HUES6 (cell line): ENCODE measurements at regions not wholly inside any gene's neighbourhood (a gene's known extent, or its start where the extent isn't known, plus 50 kb on each side); places are given as distances from the start of the nearest gene placed in this dataset.

Experiments used
- H3K27ac ChIP-seq: 2 replicates; pipeline ENCODE4 v1.7.0; 2013; ENCODE audit warnings: low read depth, mild to moderate bottlenecking, low read length, inconsistent platforms
- H3K27me3 ChIP-seq: 2 replicates; pipeline ENCODE4 v1.6.1; 2013; ENCODE audit warnings: low read length; ENCODE audit not compliant: control insufficient read depth, insufficient read depth
- H3K36me3 ChIP-seq: 2 replicates; pipeline ENCODE4 v1.6.1; 2013; ENCODE audit warnings: low read length; ENCODE audit not compliant: control insufficient read depth, insufficient read depth
- H3K4me1 ChIP-seq: 2 replicates; pipeline ENCODE4 v1.6.1; 2013; ENCODE audit warnings: low read length; ENCODE audit not compliant: control insufficient read depth, insufficient read depth
- H3K4me3 ChIP-seq: 2 replicates; pipeline ENCODE4 v1.5.1; 2013; ENCODE audit warnings: low read depth, low read length
- H3K9ac ChIP-seq: one replicate; pipeline ENCODE4 v1.6.1; 2013; ENCODE audit warnings: mild to moderate bottlenecking, low read length
- H3K9me3 ChIP-seq: 2 replicates; pipeline ENCODE4 v1.6.1; 2013; ENCODE audit warnings: low read depth, low read length; ENCODE audit not compliant: control insufficient read depth, insufficient read depth

GRCh38 chr4:3818371-3818770 lies 52.2 kb downstream of the ADRA2C start:
- H3K4me3 ChIP-seq = no peak overlapping the region
- peaks cover 3% of the 10 kb centered on the region; the same call in 1 of the 2 replicates for H3K27me3 ChIP-seq
- no peaks in the 10 kb centered on the region for H3K36me3 ChIP-seq
- no peak overlapping the region for H3K27ac ChIP-seq
- peaks cover 8% of the 10 kb centered on the region for H3K9me3 ChIP-seq
- H3K9ac ChIP-seq = no peak overlapping the region
- peaks cover 19% of the 10 kb centered on the region for H3K4me1 ChIP-seq

- no peak overlapping the region for H3K4me3 ChIP-seq
- H3K27me3 ChIP-seq = peaks cover 3% of the 10 kb centered on the region; the same call in 1 of the 2 replicates
- peaks cover 8% of the 10 kb centered on the region for H3K9me3 ChIP-seq
- H3K27ac ChIP-seq = no peak overlapping the region
- H3K36me3 ChIP-seq = no peaks in the 10 kb centered on the region
- H3K4me1 ChIP-seq = peaks cover 19% of the 10 kb centered on the region
- H3K9ac ChIP-seq = no peak overlapping the region
These were observed 53.2 kb downstream of the ADRA2C start for GRCh38 chr4:3819210-3819919.

GRCh38 chr4:3820016-3820805 lies 54.0 kb downstream of the ADRA2C start:
- H3K27me3 ChIP-seq = peaks cover 3% of the 10 kb centered on the region; the same call in 1 of the 2 replicates
- H3K4me3 ChIP-seq = no peak overlapping the region
- no peak overlapping the region for H3K27ac ChIP-seq
- H3K9ac ChIP-seq = no peak overlapping the region
- H3K4me1 ChIP-seq = peaks cover 19% of the 10 kb centered on the region
- H3K9me3 ChIP-seq = peaks cover 8% of the 10 kb centered on the region
- H3K36me3 ChIP-seq = no peaks in the 10 kb centered on the region

- peaks cover 3% of the 10 kb centered on the region; the same call in 1 of the 2 replicates for H3K27me3 ChIP-seq
- no peak overlapping the region for H3K4me3 ChIP-seq
- no peaks in the 10 kb centered on the region for H3K36me3 ChIP-seq
- H3K27ac ChIP-seq = no peak overlapping the region
- peaks cover 19% of the 10 kb centered on the region for H3K4me1 ChIP-seq
- H3K9me3 ChIP-seq = peaks cover 8% of the 10 kb centered on the region
- H3K9ac ChIP-seq = no peak overlapping the region
These were observed 54.8 kb downstream of the ADRA2C start for GRCh38 chr4:3820806-3821579.

GRCh38 chr4:3821580-3822229 lies 55.5 kb downstream of the ADRA2C start:
- Histone ChIP-seq H3K4me1 (peaks cover 19% of the 10 kb centered on the region), H3K36me3 (no peaks in the 10 kb centered on the region), H3K27me3 (peaks cover 3% of the 10 kb centered on the region; the same call in 1 of the 2 replicates), H3K27ac (no peak overlapping the region), H3K4me3 (no peak overlapping the region), H3K9me3 (peaks cover 8% of the 10 kb centered on the region), H3K9ac (no peak overlapping the region)

- Histone ChIP-seq H3K36me3 (no peaks in the 10 kb centered on the region), H3K4me1 (peaks cover 19% of the 10 kb centered on the region), H3K9ac (no peak overlapping the region), H3K9me3 (0 out of 2 replicates have a peak, but pooled peaks cover under 1% of the 10 kb centered on the region), H3K27ac (no peak overlapping the region), H3K27me3 (peaks cover 3% of the 10 kb centered on the region; the same call in 1 of the 2 replicates), H3K4me3 (no peak overlapping the region)
These were observed 56.2 kb downstream of the ADRA2C start for GRCh38 chr4:3822230-3822947.

- Histone ChIP-seq H3K4me3 (no peak overlapping the region), H3K9ac (no peak overlapping the region), H3K4me1 (peaks cover 19% of the 10 kb centered on the region), H3K9me3 (no peaks in the 10 kb centered on the region), H3K36me3 (no peaks in the 10 kb centered on the region), H3K27ac (no peak overlapping the region), H3K27me3 (peaks cover 3% of the 10 kb centered on the region; the same call in 1 of the 2 replicates)
These were observed 57.5 kb downstream of the ADRA2C start for GRCh38 chr4:3823496-3824341.

- Histone ChIP-seq H3K4me1 (peaks cover 23% of the 10 kb centered on the region), H3K9me3 (no peaks in the 10 kb centered on the region), H3K27ac (no peak overlapping the region), H3K36me3 (no peaks in the 10 kb centered on the region), H3K27me3 (peaks cover 11% of the 10 kb centered on the region; the same call in 1 of the 2 replicates), H3K4me3 (no peak overlapping the region), H3K9ac (no peak overlapping the region)
These were observed 58.5 kb downstream of the ADRA2C start for GRCh38 chr4:3824521-3825270.

GRCh38 chr4:3825530-3825929 lies 59.3 kb downstream of the ADRA2C start:
- H3K36me3 ChIP-seq = no peaks in the 10 kb centered on the region
- no peak overlapping the region for H3K9ac ChIP-seq
- H3K4me1 ChIP-seq = peaks cover 31% of the 10 kb centered on the region

More at GRCh38 chr4:3825530-3825929, 59.3 kb downstream of the ADRA2C start:
- peaks cover 11% of the 10 kb centered on the region; the same call in 1 of the 2 replicates for H3K27me3 ChIP-seq
- H3K4me3 ChIP-seq = no peak overlapping the region
- no peaks in the 10 kb centered on the region for H3K9me3 ChIP-seq
- no peak overlapping the region for H3K27ac ChIP-seq
